Trophoblast cell (in vitro differentiated cells and primary cell): ENCODE measurements at regions not wholly inside any gene's neighbourhood (a gene's known extent, or its start where the extent isn't known, plus 50 kb on each side); places are given as distances from the start of the nearest gene placed in this dataset.
A peak's percentile ranks its signal among the peaks of the same experiment; 100 is the strongest.

ENCODE experiments used
- DNase-seq, 2 donors: peaks; one replicate each; pipeline ENCODE4 v3.0.0-alpha.2; 2016
- H2AFZ ChIP-seq: 2 replicates; pipeline ENCODE4 v1.6.1; 2013; ENCODE audit warnings: low read length, moderate library complexity, mild to moderate bottlenecking; ENCODE audit not compliant: insufficient read depth, poor library complexity
- H2AK5ac ChIP-seq: 2 replicates; pipeline ENCODE4 v1.6.1; 2013; ENCODE audit warnings: mild to moderate bottlenecking, low read length
- H2BK120ac ChIP-seq: 2 replicates; pipeline ENCODE4 v1.6.1; 2013; ENCODE audit warnings: low read length, mild to moderate bottlenecking, moderate library complexity; ENCODE audit not compliant: insufficient read depth, poor library complexity
- H2BK12ac ChIP-seq: 2 replicates; pipeline ENCODE4 v1.6.1; 2013; ENCODE audit warnings: mild to moderate bottlenecking, low read length, moderate library complexity
- H2BK5ac ChIP-seq: 2 replicates; pipeline ENCODE4 v1.6.1; 2013; ENCODE audit warnings: low read length, low read depth, moderate library complexity, mild to moderate bottlenecking; ENCODE audit not compliant: poor library complexity
- H3K14ac ChIP-seq: 2 replicates; pipeline ENCODE4 v1.6.1; 2013; ENCODE audit warnings: mild to moderate bottlenecking, low read length
- H3K18ac ChIP-seq: 2 replicates; pipeline ENCODE4 v1.6.1; 2013; ENCODE audit warnings: mild to moderate bottlenecking, low read length
- H3K23ac ChIP-seq: 2 replicates; pipeline ENCODE4 v1.6.1; 2013; ENCODE audit warnings: low read length
- H3K27ac ChIP-seq: 2 replicates; pipeline ENCODE4 v1.5.1; 2013; ENCODE audit warnings: low read depth, mild to moderate bottlenecking, inconsistent platforms, low read length, moderate library complexity
- H3K27me3 ChIP-seq: 2 replicates; pipeline ENCODE4 v1.6.1; 2013; ENCODE audit warnings: inconsistent platforms, mild to moderate bottlenecking, low read length, moderate library complexity; ENCODE audit not compliant: insufficient read depth
- H3K36me3 ChIP-seq, 2 experiments: 1 replicate in 1 of 2; 2 replicates in 1 of 2; pipeline ENCODE4 v1.6.1; 2013; ENCODE audit warnings: low read length in 2 of 2, mild to moderate bottlenecking in 2 of 2, moderate library complexity in 1 of 2; ENCODE audit not compliant: insufficient read depth in 2 of 2, control insufficient read depth in 1 of 2
- H3K4ac ChIP-seq: 2 replicates; pipeline ENCODE4 v1.6.1; 2013; ENCODE audit warnings: low read depth, mild to moderate bottlenecking, low read length, moderate library complexity
- H3K4me1 ChIP-seq, 2 experiments: 1 replicate in 1 of 2; 2 replicates in 1 of 2; pipeline ENCODE4 v1.6.1; 2013; ENCODE audit warnings: low read length in 2 of 2, mild to moderate bottlenecking in 2 of 2, moderate library complexity in 1 of 2; ENCODE audit not compliant: insufficient read depth in 2 of 2, control insufficient read depth in 1 of 2
- H3K4me2 ChIP-seq: 2 replicates; pipeline ENCODE4 v1.6.1; 2013; ENCODE audit warnings: inconsistent platforms, mild to moderate bottlenecking, low read length, moderate library complexity
- H3K4me3 ChIP-seq: 2 replicates; pipeline ENCODE4 v1.5.1; 2013; ENCODE audit warnings: mild to moderate bottlenecking, low read depth, low read length, inconsistent platforms
- H3K79me1 ChIP-seq: one replicate; pipeline ENCODE4 v1.6.1; 2013; ENCODE audit warnings: low read length
- H3K79me2 ChIP-seq: 2 replicates; pipeline ENCODE4 v1.6.1; 2013; ENCODE audit warnings: low read length, mild to moderate bottlenecking; ENCODE audit not compliant: control insufficient read depth, insufficient read depth, poor library complexity
- H3K9ac ChIP-seq: 2 replicates; pipeline ENCODE4 v1.6.1; 2013; ENCODE audit warnings: mild to moderate bottlenecking, low read length
- H3K9me3 ChIP-seq: 2 replicates; pipeline ENCODE4 v1.6.1; 2013; ENCODE audit warnings: low read depth, mild to moderate bottlenecking, control low read depth, inconsistent platforms, low read length; ENCODE audit not compliant: insufficient read depth
- H4K12ac ChIP-seq: 2 replicates; pipeline ENCODE4 v1.6.1; 2013; ENCODE audit warnings: low read depth, mild to moderate bottlenecking, low read length, moderate library complexity
- H4K8ac ChIP-seq: 2 replicates; pipeline ENCODE4 v1.6.1; 2013; ENCODE audit warnings: low read depth, mild to moderate bottlenecking, low read length, moderate library complexity
- H4K91ac ChIP-seq: one replicate; pipeline ENCODE4 v1.6.1; 2013; ENCODE audit warnings: low read depth, mild to moderate bottlenecking, low read length, moderate library complexity
- WGBS: extraction: QIAGEN DNeasy Blood & Tissue Kit; methylation state at CpG from one replicate; pipeline ENCODE4 v1.1.7; 2013; ENCODE audit warnings: missing lambda C conversion rate; ENCODE audit not compliant: insufficient read length, insufficient coverage; ENCODE audit errors: extremely low coverage; 5-methylcytosine and 5-hydroxymethylcytosine counted together

DNA sequence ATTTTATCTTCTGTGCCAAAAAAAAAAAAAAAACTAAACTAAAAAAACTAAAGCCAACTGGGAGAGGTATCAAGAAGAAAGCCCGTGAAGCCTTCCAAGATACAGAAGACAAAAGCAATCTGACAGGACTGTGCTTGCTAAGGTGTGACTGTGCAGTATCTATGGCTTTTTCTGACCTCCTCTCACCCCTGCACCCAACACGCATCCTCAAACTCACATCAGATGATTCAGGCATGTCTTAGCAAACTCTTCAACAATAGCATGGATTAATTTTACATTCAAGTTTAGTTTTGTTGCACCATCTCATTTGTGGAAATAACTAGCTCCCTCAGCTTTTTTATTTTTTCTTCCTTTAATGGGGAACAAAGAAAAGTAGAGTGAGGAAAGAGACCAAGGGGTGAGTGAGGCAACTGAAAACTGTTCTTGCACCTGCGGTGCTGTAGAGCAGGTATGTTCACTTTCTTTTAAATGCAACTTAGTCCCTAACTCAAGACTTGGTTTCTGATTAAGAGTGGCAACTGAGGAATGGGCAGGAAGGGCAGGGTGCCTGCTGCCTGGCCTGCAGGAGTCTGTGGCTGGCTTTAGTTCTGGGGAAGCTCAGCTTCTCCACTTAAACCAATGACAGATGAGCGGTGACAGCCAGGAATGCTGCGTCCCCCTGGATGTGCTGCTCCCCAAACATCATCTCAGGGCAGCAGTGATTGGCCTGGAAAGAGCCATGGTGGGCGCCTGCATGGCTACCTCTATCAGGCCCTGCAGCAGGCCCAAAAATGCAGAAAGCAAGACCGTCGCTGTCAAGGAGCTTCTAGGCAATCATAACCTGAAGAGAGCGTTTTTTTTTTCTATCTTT is 71.3 kb upstream of the LRRC8B start:
- Histone ChIP-seq H3K9me3 (no peaks in the 10 kb centered on the region), H3K4me1 (no peaks in the 10 kb centered on the region), H3K36me3 (no peaks in the 10 kb centered on the region), H3K79me1 (no peaks in the 10 kb centered on the region), H4K91ac (no peak overlapping the region), H3K4me2 (no peak overlapping the region), H3K18ac (no peak overlapping the region), H3K27me3 (no peaks in the 10 kb centered on the region), H4K8ac (no peak overlapping the region), H2AFZ (no peak overlapping the region), H2BK5ac (no peak overlapping the region), H2BK12ac (no peak overlapping the region), H2AK5ac (no peak overlapping the region), H3K9ac (no peak overlapping the region), H3K4me3 (no peak overlapping the region), H3K27ac (no peak overlapping the region), H2BK120ac (no peak overlapping the region), H3K23ac (no peak overlapping the region), H3K14ac (no peak overlapping the region), H4K12ac (no peak overlapping the region), H3K4ac (no peak overlapping the region), H3K79me2 (no peaks in the 10 kb centered on the region)
- DNase-seq: no peak
- WGBS: no CpG with 5 or more reads among the region's 9 CpGs

DNA sequence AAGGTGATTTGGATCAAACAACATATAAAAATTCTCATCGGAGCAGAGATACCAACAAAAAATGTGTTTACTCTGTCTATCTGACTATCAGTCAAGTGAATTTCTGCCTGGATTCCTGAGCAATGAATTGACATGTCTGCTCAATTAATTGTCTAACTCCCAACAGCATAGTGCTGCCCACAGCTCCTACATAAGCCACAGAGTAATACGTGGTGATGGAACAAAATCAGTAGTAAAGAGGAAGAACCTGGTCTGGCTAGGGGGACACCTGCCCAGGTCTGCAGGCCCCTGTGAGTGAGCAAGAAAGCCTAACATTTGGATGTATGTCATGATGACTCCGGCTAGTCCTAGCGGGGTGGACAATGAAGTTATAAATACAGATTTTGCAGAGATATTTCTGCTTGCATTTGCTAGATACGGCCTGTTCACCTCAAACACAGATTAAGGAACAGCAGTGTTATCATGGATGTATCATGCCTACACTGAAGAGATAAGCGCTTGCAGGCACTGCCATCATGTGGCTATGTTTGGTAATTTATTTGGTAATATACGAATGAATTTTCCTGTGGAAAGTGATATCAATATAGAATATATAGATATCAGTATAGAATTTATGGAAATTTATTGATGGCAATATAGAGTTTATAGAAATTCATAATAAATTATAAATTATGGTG is 69.6 kb upstream of the LRRC8B start:
- H3K4me2 ChIP-seq: no peak overlapping the region
- H2BK5ac ChIP-seq: no peak overlapping the region
- no peak overlapping the region for H3K23ac ChIP-seq
- H3K36me3 ChIP-seq: no peaks in the 10 kb centered on the region
- peak; percentile 52 to 76 for DNase-seq
- no peak overlapping the region for H4K12ac ChIP-seq
- no peaks in the 10 kb centered on the region for H3K9me3 ChIP-seq
- no peaks in the 10 kb centered on the region for H3K4me1 ChIP-seq
- no peak overlapping the region for H2AFZ ChIP-seq
- no peaks in the 10 kb centered on the region for H3K79me1 ChIP-seq
- H3K79me2 ChIP-seq: no peaks in the 10 kb centered on the region
- H2BK120ac ChIP-seq: no peak overlapping the region
- no peak overlapping the region for H2AK5ac ChIP-seq
- no peak overlapping the region for H3K9ac ChIP-seq
- no CpG with 5 or more reads among the region's 7 CpGs for WGBS
- H3K4ac ChIP-seq: no peak overlapping the region
- no peak overlapping the region for H3K4me3 ChIP-seq
- no peak overlapping the region for H3K18ac ChIP-seq
- H4K8ac ChIP-seq: no peak overlapping the region
- H2BK12ac ChIP-seq: no peak overlapping the region
- H3K14ac ChIP-seq: no peak overlapping the region
- H3K27me3 ChIP-seq: no peaks in the 10 kb centered on the region
- no peak overlapping the region for H4K91ac ChIP-seq
- H3K27ac ChIP-seq: no peak overlapping the region

DNA sequence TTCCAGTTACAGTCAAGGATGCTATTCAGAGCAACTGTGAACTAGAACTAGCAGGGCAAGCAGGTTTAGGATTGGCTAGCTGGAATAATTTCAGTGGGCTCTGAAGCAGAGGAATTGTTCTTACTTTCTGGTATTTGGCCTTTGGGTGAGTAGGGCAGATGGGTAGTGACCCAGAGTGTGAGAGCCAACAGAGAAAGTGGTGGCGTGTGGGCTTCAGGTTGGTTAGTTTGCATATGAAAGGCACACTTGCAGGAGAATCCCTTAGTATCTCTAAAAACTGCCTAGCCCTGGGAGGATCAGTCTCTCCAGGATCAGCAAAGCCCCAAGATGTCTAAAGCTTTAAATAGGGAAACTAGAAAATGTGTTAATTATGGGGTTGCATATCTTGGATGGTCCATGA is 67.6 kb upstream of the LRRC8B start:
- no peak overlapping the region for H3K4ac ChIP-seq
- H2BK12ac ChIP-seq: no peak overlapping the region
- H4K12ac ChIP-seq: no peak overlapping the region
- H3K4me1 ChIP-seq: no peaks in the 10 kb centered on the region
- H3K18ac ChIP-seq: no peak overlapping the region
- H4K91ac ChIP-seq: no peak overlapping the region
- no peak overlapping the region for H2AK5ac ChIP-seq
- H3K23ac ChIP-seq: no peak overlapping the region
- no peaks in the 10 kb centered on the region for H3K27me3 ChIP-seq
- WGBS: no CpG with 5 or more reads among the region's 1 CpG
- no peak for DNase-seq
- no peak overlapping the region for H3K9ac ChIP-seq
- no peaks in the 10 kb centered on the region for H3K79me2 ChIP-seq
- no peaks in the 10 kb centered on the region for H3K9me3 ChIP-seq
- no peak overlapping the region for H3K4me3 ChIP-seq
- H2AFZ ChIP-seq: no peak overlapping the region
- no peaks in the 10 kb centered on the region for H3K36me3 ChIP-seq
- no peak overlapping the region for H2BK120ac ChIP-seq
- no peak overlapping the region for H4K8ac ChIP-seq
- H3K27ac ChIP-seq: no peak overlapping the region
- H3K79me1 ChIP-seq: no peaks in the 10 kb centered on the region
- no peak overlapping the region for H3K4me2 ChIP-seq
- no peak overlapping the region for H2BK5ac ChIP-seq
- no peak overlapping the region for H3K14ac ChIP-seq

GRCh38 chr1:89459081-89459480 is 65.5 kb upstream of the LRRC8B start:
- Histone ChIP-seq H3K4me1 (no peaks in the 10 kb centered on the region), H3K79me2 (no peaks in the 10 kb centered on the region), H3K27me3 (no peaks in the 10 kb centered on the region), H3K23ac (no peak overlapping the region), H4K12ac (no peak overlapping the region), H2BK120ac (no peak overlapping the region), H2AFZ (no peak overlapping the region), H2BK5ac (no peak overlapping the region), H3K79me1 (no peaks in the 10 kb centered on the region), H3K27ac (no peak overlapping the region), H3K4ac (no peak overlapping the region), H3K9me3 (no peaks in the 10 kb centered on the region), H3K14ac (no peak overlapping the region), H2AK5ac (no peak overlapping the region), H4K91ac (no peak overlapping the region), H3K36me3 (no peaks in the 10 kb centered on the region), H3K4me2 (no peak overlapping the region), H2BK12ac (no peak overlapping the region), H3K4me3 (no peak overlapping the region), H3K18ac (no peak overlapping the region), H4K8ac (no peak overlapping the region), H3K9ac (no peak overlapping the region)
- DNase-seq: peak; percentile 61 to 70
- no CpG with 5 or more reads among the region's 2 CpGs for WGBS
